GM13977 (cell line): ENCODE measurements at regions not wholly inside any gene's neighbourhood (a gene's known extent, or its start where the extent isn't known, plus 50 kb on each side); places are given as distances from the start of the nearest gene placed in this dataset.

ENCODE experiments used
- DNase-seq: peaks from one replicate; pipeline ENCODE4 v3.0.0; 2012; ENCODE audit warnings: low spot score
- CTCF ChIP-seq: IDR thresholded peaks from 2 replicates; pipeline ENCODE4 v1.5.1; 2012; ENCODE audit warnings: mild to moderate bottlenecking, control low read depth; ENCODE audit not compliant: insufficient read depth; ENCODE audit errors: extremely low read depth, missing control alignments
- in situ Hi-C: fragments of 300-500 bp; cut with MboI; formaldehyde crosslinking; loops from one replicate; pipeline ENCODE4 v1.12.0; 2022; ENCODE audit warnings: low sequenced_read_pairs, low pct_unique_long_range_greater_than_20kb, mixed read lengths, inconsistent platforms; ENCODE audit not compliant: unreplicated experiment

- in situ Hi-C loops = no loop called here
- no peak for TF ChIP-seq CTCF
Observed at GRCh38 chr4:64969081-64969480, 559.8 kb upstream of the TECRL start.

GRCh38 chr4:64967286-64967685 is 558.0 kb upstream of the TECRL start:
- no peak for TF ChIP-seq CTCF
- in situ Hi-C loops = no loop called here
- no peak for DNase-seq

More at GRCh38 chr4:64969081-64969480, 559.8 kb upstream of the TECRL start:
- no peak for DNase-seq

- TF ChIP-seq CTCF = no peak
- in situ Hi-C loops = no loop called here
- no peak for DNase-seq
Observed at GRCh38 chr4:64960516-64960915, 551.3 kb upstream of the TECRL start.

GRCh38 chr4:64940698-64941097 is 531.4 kb upstream of the TECRL start:
- DNase-seq = no peak
- in situ Hi-C loops = no loop called here
- no peak for TF ChIP-seq CTCF

- in situ Hi-C loops = no loop called here
- DNase-seq = no peak
- TF ChIP-seq CTCF = no peak
Observed at GRCh38 chr4:64935469-64936001, 526.3 kb upstream of the TECRL start.

- in situ Hi-C loops = no loop called here
- no peak for DNase-seq
- TF ChIP-seq CTCF = no peak
Observed at GRCh38 chr4:64911846-64912245, 502.6 kb upstream of the TECRL start.

GRCh38 chr4:64903986-64904385 is 494.7 kb upstream of the TECRL start:
- no peak for DNase-seq
- in situ Hi-C loops = no loop called here
- no peak for TF ChIP-seq CTCF
